ENCODE measurements at regions not wholly inside any gene's neighbourhood (a gene's known extent, or its start where the extent isn't known, plus 50 kb on each side); places are given as distances from the start of the nearest gene placed in this dataset.

DNA sequence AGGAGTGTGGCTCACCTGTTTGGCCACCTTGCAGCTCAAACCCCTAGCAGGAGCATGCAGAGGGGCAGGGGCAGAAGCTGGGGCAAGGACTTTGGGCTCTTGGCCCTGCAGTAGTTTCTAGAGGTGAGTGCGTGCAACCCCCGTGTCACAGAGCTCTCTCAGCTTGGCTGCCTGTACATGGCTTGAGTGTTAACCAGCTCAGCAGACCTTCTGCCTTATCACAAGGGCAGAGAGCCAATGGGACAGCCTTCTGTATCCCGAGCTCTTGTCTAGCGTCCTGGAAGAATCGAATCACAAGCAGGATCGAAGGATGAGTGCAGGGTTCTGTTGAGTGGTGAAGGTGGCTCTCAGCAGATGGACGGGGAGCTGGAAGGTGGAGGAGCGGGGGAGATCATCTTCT is 120.3 kb upstream of the TMEM18 start:
- H3K4me3 ChIP-seq (ENCODE audit: low read depth, low read length) = no peak overlapping the region
- TF ChIP-seq, protein P1, sequence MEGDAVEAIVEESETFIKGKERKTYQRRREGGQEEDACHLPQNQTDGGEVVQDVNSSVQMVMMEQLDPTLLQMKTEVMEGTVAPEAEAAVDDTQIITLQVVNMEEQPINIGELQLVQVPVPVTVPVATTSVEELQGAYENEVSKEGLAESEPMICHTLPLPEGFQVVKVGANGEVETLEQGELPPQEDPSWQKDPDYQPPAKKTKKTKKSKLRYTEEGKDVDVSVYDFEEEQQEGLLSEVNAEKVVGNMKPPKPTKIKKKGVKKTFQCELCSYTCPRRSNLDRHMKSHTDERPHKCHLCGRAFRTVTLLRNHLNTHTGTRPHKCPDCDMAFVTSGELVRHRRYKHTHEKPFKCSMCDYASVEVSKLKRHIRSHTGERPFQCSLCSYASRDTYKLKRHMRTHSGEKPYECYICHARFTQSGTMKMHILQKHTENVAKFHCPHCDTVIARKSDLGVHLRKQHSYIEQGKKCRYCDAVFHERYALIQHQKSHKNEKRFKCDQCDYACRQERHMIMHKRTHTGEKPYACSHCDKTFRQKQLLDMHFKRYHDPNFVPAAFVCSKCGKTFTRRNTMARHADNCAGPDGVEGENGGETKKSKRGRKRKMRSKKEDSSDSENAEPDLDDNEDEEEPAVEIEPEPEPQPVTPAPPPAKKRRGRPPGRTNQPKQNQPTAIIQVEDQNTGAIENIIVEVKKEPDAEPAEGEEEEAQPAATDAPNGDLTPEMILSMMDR (IDR thresholded peaks at IDR 0.05; ENCODE audit: low read depth, low read length) = no peak
- H3K4me1 ChIP-seq = no peaks in the 10 kb centered on the region
- H3K9me3 ChIP-seq = no peaks in the 10 kb centered on the region
- DNase-seq = no peak
- H3K36me3 ChIP-seq = no peaks in the 10 kb centered on the region
- no peaks in the 10 kb centered on the region for H3K27me3 ChIP-seq

DNA sequence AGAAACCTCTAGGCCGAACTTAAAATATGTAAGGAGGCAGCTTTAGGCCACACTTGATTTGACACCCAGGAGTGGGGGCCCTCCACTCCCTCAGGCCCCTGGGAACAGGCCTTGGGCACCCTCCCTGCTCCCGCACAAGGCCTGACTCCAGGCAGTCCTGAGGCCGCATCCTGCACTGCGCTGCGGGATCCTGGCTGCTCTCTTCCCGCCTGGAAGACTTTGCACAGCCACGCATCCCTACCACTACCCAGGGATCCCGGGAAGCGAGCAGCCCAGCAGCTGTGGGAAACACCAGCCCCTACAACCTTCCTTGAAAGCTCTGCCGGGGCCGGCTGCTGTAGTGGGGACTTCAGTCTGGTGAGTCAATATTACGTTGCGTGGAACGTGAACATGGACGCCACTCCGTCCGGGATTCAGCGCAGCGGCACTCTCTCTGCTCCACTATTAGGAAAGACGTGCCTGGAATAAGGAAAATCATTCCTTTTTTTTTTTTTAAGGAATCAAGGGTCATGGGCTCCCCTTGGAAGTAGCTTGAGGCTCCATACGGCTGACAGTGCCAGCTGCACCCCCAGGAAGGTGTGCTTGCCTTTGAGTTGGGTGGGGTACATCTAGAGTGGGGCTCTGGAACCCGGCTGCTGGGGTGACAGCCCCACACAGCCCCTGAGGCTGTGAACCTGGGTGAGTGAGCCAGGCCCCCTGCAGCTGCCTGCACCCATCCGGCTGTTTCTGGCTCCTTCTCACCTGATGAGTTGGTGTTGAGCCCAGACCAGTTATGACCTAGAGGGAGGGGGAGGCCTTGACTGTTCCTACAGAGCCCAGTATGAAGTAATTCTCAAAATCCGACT is 119.2 kb upstream of the TMEM18 start:
- Histone ChIP-seq H3K36me3 (no peaks in the 10 kb centered on the region), H3K27me3 (no peaks in the 10 kb centered on the region)

DNA sequence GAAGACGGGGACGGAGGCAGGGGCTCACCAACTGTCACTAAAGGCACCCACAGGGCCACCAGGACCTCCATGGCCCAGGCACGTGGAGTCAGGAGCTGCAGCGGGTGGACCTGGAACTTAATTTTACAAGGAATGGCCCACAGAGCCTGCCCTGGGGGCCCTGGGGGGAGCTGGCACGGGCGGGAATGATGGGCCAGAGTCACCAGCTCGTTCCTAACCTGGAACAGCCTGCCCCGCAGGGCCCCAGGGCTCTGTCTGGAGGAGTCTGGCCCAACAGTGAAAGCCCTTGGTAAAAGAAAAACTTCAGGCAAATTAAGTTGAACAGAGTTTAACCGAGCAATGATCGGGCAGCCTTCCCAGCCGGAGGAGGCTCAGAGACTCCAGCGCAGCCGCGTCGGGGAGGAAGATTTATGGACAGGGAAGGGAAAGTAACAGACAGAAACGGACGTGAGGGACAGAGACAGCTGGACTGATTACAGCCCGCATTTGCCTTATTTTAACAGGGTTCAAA is 118.4 kb upstream of the TMEM18 start:
- Histone ChIP-seq H3K36me3 (no peaks in the 10 kb centered on the region), H3K27me3 (no peaks in the 10 kb centered on the region), H3K4me1 (no peaks in the 10 kb centered on the region), H3K4me3 (ENCODE audit: low read depth, low read length) (no peak overlapping the region), H3K9me3 (no peaks in the 10 kb centered on the region)
- DNase-seq = no peak
- TF ChIP-seq, protein P1 (IDR thresholded peaks at IDR 0.05; ENCODE audit: low read depth, low read length) = no peak

More for the DNA sequence above, 119.2 kb upstream of the TMEM18 start:
- DNase-seq = no peak
- Histone ChIP-seq H3K9me3 (no peaks in the 10 kb centered on the region), H3K4me3 (ENCODE audit: low read depth, low read length) (no peak overlapping the region), H3K4me1 (no peaks in the 10 kb centered on the region)
- TF ChIP-seq, protein P1 (IDR thresholded peaks at IDR 0.05; ENCODE audit: low read depth, low read length) = no peak

DNA sequence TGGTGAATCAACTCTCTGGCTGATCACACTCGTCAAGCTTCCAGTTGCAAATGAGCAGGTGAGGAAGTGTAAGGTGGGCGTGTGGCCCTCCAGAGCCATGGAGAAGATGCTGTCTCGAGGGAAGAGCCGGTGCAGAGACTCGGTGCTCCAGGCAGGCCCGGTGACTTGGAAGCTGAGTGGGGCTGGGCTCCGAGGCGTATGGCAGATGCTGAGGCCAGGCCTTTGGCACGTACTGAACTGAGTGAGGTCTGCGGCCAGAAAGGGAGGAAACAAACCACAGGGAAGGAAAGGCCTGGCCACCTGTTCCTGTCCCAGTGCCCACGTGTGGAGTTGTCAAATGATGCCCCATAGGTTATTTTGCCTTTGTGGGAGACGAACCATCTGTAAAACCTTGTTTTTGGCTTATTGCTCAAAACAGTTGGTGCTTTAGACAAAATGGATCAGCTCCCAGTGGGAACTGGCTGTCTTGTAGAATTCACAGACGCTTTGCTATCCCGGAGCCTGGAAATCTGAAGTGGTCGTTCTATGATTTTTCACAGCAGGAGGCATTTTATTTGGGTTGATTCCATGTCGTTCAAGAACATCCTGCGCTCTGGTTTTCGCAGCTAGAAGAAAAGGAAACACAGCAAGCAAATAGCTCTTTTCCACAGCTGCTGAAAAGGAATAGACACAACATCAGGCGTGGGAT is 117.5 kb upstream of the TMEM18 start:
- no peak overlapping the region for H3K4me3 ChIP-seq (ENCODE audit: low read depth, low read length)
- DNase-seq = no peak
- H3K36me3 ChIP-seq = no peaks in the 10 kb centered on the region
- TF ChIP-seq, protein P1 (IDR thresholded peaks at IDR 0.05; ENCODE audit: low read depth, low read length) = no peak
- no peaks in the 10 kb centered on the region for H3K9me3 ChIP-seq
- H3K4me1 ChIP-seq = no peaks in the 10 kb centered on the region
- H3K27me3 ChIP-seq = no peaks in the 10 kb centered on the region

DNA sequence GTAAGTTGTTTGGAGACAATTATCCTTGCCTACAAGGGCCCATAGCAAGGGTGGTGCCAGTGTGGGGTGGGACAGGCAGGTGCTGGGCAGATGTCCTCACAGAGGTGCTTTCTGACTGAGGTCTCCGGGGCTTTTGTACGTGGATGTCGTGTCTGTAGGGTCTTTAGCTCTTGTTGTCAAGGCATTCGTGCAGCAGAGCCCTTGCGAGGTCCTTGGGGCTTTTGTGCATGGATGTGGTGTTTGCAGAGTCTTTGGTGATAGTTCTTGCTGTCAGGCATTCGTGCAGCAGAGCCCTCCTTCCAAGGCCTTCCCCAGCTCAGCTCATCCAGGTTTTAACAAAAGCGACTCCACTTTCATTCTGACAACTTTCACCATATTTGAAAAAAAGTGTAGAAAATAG is 116.0 kb upstream of the TMEM18 start:
- TF ChIP-seq, protein P1 (IDR thresholded peaks at IDR 0.05; ENCODE audit: low read depth, low read length) = no peak
- Histone ChIP-seq H3K36me3 (no peaks in the 10 kb centered on the region), H3K27me3 (no peaks in the 10 kb centered on the region), H3K4me3 (ENCODE audit: low read depth, low read length) (no peak overlapping the region), H3K9me3 (no peaks in the 10 kb centered on the region), H3K4me1 (no peaks in the 10 kb centered on the region)
- DNase-seq = no peak

DNA sequence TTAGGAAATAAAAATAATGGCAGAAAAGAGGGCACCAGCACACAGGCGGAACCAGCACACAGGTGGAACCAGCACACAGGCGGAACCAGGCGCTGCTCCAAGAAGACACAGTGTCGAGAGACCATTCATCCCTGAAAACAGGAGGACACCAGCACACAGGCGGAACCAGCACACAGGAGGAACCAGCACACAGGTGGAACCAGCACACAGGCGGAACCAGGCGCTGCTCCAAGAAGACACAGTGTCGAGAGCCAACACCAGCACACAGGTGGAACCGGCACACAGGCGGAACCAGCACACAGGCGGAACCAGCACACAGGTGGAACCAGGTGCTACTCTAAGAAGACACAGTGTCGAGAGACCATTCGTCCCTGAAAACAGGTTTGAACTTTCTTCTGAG is 115.5 kb upstream of the TMEM18 start:
- no peak for DNase-seq
- no peaks in the 10 kb centered on the region for H3K27me3 ChIP-seq
- H3K4me3 ChIP-seq (ENCODE audit: low read depth, low read length) = no peak overlapping the region

More for the DNA sequence above, 115.5 kb upstream of the TMEM18 start:
- H3K9me3 ChIP-seq = no peaks in the 10 kb centered on the region
- H3K36me3 ChIP-seq = no peaks in the 10 kb centered on the region
- H3K4me1 ChIP-seq = no peaks in the 10 kb centered on the region
- TF ChIP-seq, protein P1 (IDR thresholded peaks at IDR 0.05; ENCODE audit: low read depth, low read length) = no peak

Data from BE2C (cell line).